ENCODE measurements at regions not wholly inside any gene's neighbourhood (a gene's known extent, or its start where the extent isn't known, plus 50 kb on each side); places are given as distances from the start of the nearest gene placed in this dataset.
"Not testable (repeated sequence)": the region's sequence is repeated elsewhere in the genome, so short reads cannot be mapped to it uniquely, and the experiment has no call there.

DNA sequence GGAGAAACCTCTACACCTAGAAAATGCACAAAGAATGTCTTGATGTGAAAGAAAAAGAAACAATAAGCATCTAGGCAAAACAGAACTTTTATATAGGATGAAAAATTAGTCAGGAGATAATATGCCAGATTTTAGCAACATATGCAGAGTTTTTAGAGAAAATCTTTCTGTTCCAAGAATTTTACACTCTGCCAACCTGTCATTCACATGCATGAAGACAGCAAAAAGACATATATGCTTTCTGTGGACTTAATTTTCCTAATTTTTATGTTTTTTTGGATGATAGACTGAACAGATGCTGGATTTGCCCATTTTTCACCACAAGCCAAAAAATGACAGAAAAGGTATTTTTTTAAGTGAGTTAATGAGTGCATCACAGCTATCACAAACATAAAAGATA, 637.3 kb downstream of the TRIB2 start (continued):
- TF ChIP-seq, protein P1, sequence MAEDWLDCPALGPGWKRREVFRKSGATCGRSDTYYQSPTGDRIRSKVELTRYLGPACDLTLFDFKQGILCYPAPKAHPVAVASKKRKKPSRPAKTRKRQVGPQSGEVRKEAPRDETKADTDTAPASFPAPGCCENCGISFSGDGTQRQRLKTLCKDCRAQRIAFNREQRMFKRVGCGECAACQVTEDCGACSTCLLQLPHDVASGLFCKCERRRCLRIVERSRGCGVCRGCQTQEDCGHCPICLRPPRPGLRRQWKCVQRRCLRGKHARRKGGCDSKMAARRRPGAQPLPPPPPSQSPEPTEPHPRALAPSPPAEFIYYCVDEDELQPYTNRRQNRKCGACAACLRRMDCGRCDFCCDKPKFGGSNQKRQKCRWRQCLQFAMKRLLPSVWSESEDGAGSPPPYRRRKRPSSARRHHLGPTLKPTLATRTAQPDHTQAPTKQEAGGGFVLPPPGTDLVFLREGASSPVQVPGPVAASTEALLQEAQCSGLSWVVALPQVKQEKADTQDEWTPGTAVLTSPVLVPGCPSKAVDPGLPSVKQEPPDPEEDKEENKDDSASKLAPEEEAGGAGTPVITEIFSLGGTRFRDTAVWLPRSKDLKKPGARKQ (CRISPR knock-in tag; IDR thresholded peaks at IDR 0.05) = no peak
- TF ChIP-seq RBM14 (IDR thresholded peaks at IDR 0.05; ENCODE audit: borderline replicate concordance, insufficient read depth, low read depth, low read length) = no peak

DNA sequence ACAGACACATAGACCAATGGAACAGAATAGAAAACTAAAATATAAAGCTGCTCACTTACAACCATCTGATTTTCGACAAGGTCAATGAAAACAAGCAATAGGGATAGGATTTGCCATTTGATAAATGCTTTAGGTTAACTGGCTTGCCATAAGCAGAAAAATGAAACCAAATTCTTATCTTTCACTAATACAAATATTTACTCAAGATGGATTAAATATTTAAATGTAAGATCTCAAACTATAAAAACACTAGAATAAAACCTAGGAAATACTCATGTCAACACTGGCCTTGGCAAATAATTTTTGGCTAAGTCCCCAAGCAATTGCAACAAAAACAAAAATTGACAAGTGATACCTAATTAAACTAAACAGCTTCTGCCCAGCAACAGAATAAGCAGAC, 665.2 kb downstream of the TRIB2 start:
- WGBS (ENCODE audit: insufficient coverage, low coverage, missing lambda C conversion rate) = 0% methylated on average over 1 of the region's 1 CpG
- H3K27ac ChIP-seq (ENCODE audit: extremely low read depth, low read depth, low read length); FAIRE-seq; CTCF ChIA-PET (ENCODE audit: low intra/inter-chr PET ratio); H3K4me1 ChIP-seq (replicated peaks in 1 of 2; ENCODE audit: control insufficient read depth in 2 of 2, insufficient read depth in 2 of 2, low read length in 2 of 2); in situ Hi-C loops (cut with MboI); H3K9me3 ChIP-seq (replicated peaks; ENCODE audit: control insufficient read depth, insufficient read depth, low read depth, low read length); POLR2A ChIA-PET; H3K9ac ChIP-seq (ENCODE audit: insufficient read depth in 1 of 2, low read depth in 2 of 2, low read length in 2 of 2); BruUV-seq (replicated peaks); H2AFZ ChIP-seq (ENCODE audit: low read depth, low read length); H3K4me3 ChIP-seq; H4K20me1 ChIP-seq (replicated peaks; ENCODE audit: control insufficient read depth, insufficient read depth, low read length); intact Hi-C loops (cut with micrococcal nuclease); H3K4me2 ChIP-seq (ENCODE audit: insufficient read depth, low read length); H3K9me1 ChIP-seq (ENCODE audit: control insufficient read depth, insufficient read depth, low read length); H3K27me3 ChIP-seq (ENCODE audit: control insufficient read depth in 2 of 2, insufficient read depth in 2 of 2, low read length in 2 of 2); ATAC-seq; DNase-seq (ENCODE audit: extremely low read depth in 1 of 4, low spot score in 3 of 4); H3K79me2 ChIP-seq (ENCODE audit: control insufficient read depth, insufficient read depth, low read length); H3K36me3 ChIP-seq (ENCODE audit: control insufficient read depth, insufficient read depth, low read length): not testable (repeated sequence)

DNA sequence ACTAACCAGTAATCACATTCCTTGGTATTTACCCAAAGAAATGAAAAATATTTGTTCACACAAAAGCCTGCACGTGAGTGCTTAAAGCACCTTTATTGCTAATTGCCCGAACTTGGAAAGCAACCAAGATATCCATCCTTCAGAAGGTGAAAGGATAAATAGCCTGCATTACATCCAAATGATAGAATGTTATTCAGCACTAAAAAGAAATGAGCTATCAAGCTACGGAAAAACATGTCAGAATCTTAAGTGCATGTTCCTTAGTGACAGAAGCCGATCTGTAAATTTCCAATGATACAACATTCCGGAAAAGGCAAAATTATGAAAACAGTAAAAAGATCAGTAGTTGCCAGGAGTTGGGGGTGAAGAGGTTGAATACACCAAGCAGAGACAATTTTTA, 672.4 kb downstream of the TRIB2 start:
- H3K9me1 ChIP-seq (ENCODE audit: control insufficient read depth, insufficient read depth, low read length); H4K20me1 ChIP-seq (replicated peaks; ENCODE audit: control insufficient read depth, insufficient read depth, low read length); H3K9ac ChIP-seq (ENCODE audit: insufficient read depth in 1 of 2, low read depth in 2 of 2, low read length in 2 of 2); H3K27ac ChIP-seq (ENCODE audit: extremely low read depth, low read depth, low read length); H3K79me2 ChIP-seq (ENCODE audit: control insufficient read depth, insufficient read depth, low read length); intact Hi-C loops (cut with micrococcal nuclease); H3K27me3 ChIP-seq (ENCODE audit: control insufficient read depth in 2 of 2, insufficient read depth in 2 of 2, low read length in 2 of 2); H3K4me1 ChIP-seq (replicated peaks in 1 of 2; ENCODE audit: control insufficient read depth in 2 of 2, insufficient read depth in 2 of 2, low read length in 2 of 2); CTCF ChIA-PET (ENCODE audit: low intra/inter-chr PET ratio); H3K4me3 ChIP-seq; DNase-seq (ENCODE audit: extremely low read depth in 1 of 4, low spot score in 3 of 4); ATAC-seq; H3K4me2 ChIP-seq (ENCODE audit: insufficient read depth, low read length); H2AFZ ChIP-seq (ENCODE audit: low read depth, low read length); POLR2A ChIA-PET; H3K9me3 ChIP-seq (replicated peaks; ENCODE audit: control insufficient read depth, insufficient read depth, low read depth, low read length); H3K36me3 ChIP-seq (ENCODE audit: control insufficient read depth, insufficient read depth, low read length); FAIRE-seq; in situ Hi-C loops (cut with MboI); BruUV-seq (replicated peaks): not testable (repeated sequence)
- WGBS (ENCODE audit: insufficient coverage, low coverage, missing lambda C conversion rate) = 0% methylated on average over 5 of the region's 5 CpGs
